ENCODE measurements at regions not wholly inside any gene's neighbourhood (a gene's known extent, or its start where the extent isn't known, plus 50 kb on each side); places are given as distances from the start of the nearest gene placed in this dataset.
"Not testable (repeated sequence)": the region's sequence is repeated elsewhere in the genome, so short reads cannot be mapped to it uniquely, and the experiment has no call there.

- not testable (repeated sequence) for ATAC-seq; H3K4me3 Mint-ChIP-seq; DNase-seq (ENCODE audit: low spot score); H3K9me3 Mint-ChIP-seq; H3K36me3 Mint-ChIP-seq; H3K4me1 Mint-ChIP-seq (ENCODE audit: low read depth in 2 of 2); H3K27ac Mint-ChIP-seq
- H3K27me3 Mint-ChIP-seq: peaks cover 20 to 31% of the 10 kb centered on the region in 2 donors
These were observed 52.2 kb upstream of the KCNAB1 start for GRCh38 chr3:156068151-156068550.

- Mint-ChIP-seq H3K36me3 (no peaks in the 10 kb centered on the region), H3K9me3 (no peaks in the 10 kb centered on the region), H3K4me3 (no peak overlapping the region), H3K27ac (no peak overlapping the region), H3K27me3 (peaks cover 16 to 29% of the 10 kb centered on the region in 2 donors), H3K4me1 (ENCODE audit: low read depth in 2 of 2) (no peaks in the 10 kb centered on the region)
- no peak for ATAC-seq
- DNase-seq (ENCODE audit: low spot score): no peak
These were observed 50.4 kb upstream of the KCNAB1 start for GRCh38 chr3:156070028-156070427.

Measured in natural killer cell treated with Interleukin-12 subunit alpha and Interleukin-12 subunit beta and Interleukin-15 and Interleukin-18, amount 100 ng/mL, for 72 hours (primary cell).